Stimulated activated CD4-positive, alpha-beta T cell treated with anti-CD3 and anti-CD28 coated beads, Interleukin-15, amount 100 ng/mL, for 48 hours (primary cell): ENCODE measurements at regions not wholly inside any gene's neighbourhood (a gene's known extent, or its start where the extent isn't known, plus 50 kb on each side); places are given as distances from the start of the nearest gene placed in this dataset.

Source experiments
- DNase-seq, 2 donors: peaks; one replicate each; pipeline ENCODE4 v3.0.0-alpha.2; 2020; ENCODE audit warnings: low read depth in 2 of 2

- DNase-seq: no peak
Observed at GRCh38 chr2:129708221-129708967, 271.1 kb upstream of the RAB6C start.

- DNase-seq: no peak
Observed at GRCh38 chr2:129709001-129709955, 270.2 kb upstream of the RAB6C start.

GRCh38 chr2:129709956-129710598 is 269.4 kb upstream of the RAB6C start:
- no peak for DNase-seq

- no peak for DNase-seq
Observed at GRCh38 chr2:129710670-129711495, 268.6 kb upstream of the RAB6C start.

GRCh38 chr2:129711816-129712675 is 267.4 kb upstream of the RAB6C start:
- no peak for DNase-seq

- DNase-seq: no peak
Observed at GRCh38 chr2:129712676-129712985, 266.8 kb upstream of the RAB6C start.

GRCh38 chr2:129713337-129713736 is 266.1 kb upstream of the RAB6C start:
- DNase-seq: no peak

- DNase-seq: no peak
Observed at GRCh38 chr2:129716781-129717559, 262.5 kb upstream of the RAB6C start.

- DNase-seq: no peak
Observed at GRCh38 chr2:129717560-129718130, 261.8 kb upstream of the RAB6C start.

- DNase-seq: no peak
Observed at GRCh38 chr2:129719335-129719734, 260.1 kb upstream of the RAB6C start.

GRCh38 chr2:129720360-129720759 is 259.1 kb upstream of the RAB6C start:
- DNase-seq: no peak

- no peak for DNase-seq
Observed at GRCh38 chr2:129720761-129721160, 258.7 kb upstream of the RAB6C start.

GRCh38 chr2:129721236-129721635 is 258.2 kb upstream of the RAB6C start:
- DNase-seq: no peak

GRCh38 chr2:129721846-129722245 is 257.6 kb upstream of the RAB6C start:
- DNase-seq: no peak

- no peak for DNase-seq
Observed at GRCh38 chr2:129722306-129723019, 257.0 kb upstream of the RAB6C start.

- no peak for DNase-seq
Observed at GRCh38 chr2:129723277-129724020, 256.0 kb upstream of the RAB6C start.

GRCh38 chr2:129724021-129724757 is 255.3 kb upstream of the RAB6C start:
- DNase-seq: no peak
